BLaER1 (cell line): ENCODE measurements at regions not wholly inside any gene's neighbourhood (a gene's known extent, or its start where the extent isn't known, plus 50 kb on each side); places are given as distances from the start of the nearest gene placed in this dataset.
"Not testable (repeated sequence)": the region's sequence is repeated elsewhere in the genome, so short reads cannot be mapped to it uniquely, and the experiment has no call there.

Experiments used
- H3K27ac ChIP-seq: shearing (Covaris generic); formaldehyde crosslinking; 2 replicates; pipeline ENCODE4 v1.8.1; 2022
- H3K27me3 ChIP-seq: shearing (Covaris generic); formaldehyde crosslinking; 2 replicates; pipeline ENCODE4 v1.8.1; 2022
- H3K36me3 ChIP-seq: shearing (Covaris generic); formaldehyde crosslinking; 2 replicates; pipeline ENCODE4 v1.8.1; 2022
- H3K4me1 ChIP-seq: shearing (Covaris generic); formaldehyde crosslinking; 2 replicates; pipeline ENCODE4 v1.8.1; 2022
- H3K4me2 ChIP-seq: shearing (Covaris generic); formaldehyde crosslinking; 2 replicates; pipeline ENCODE4 v1.8.1; 2022
- H3K4me3 ChIP-seq: shearing (Covaris generic); formaldehyde crosslinking; 2 replicates; pipeline ENCODE4 v1.8.1; 2022
- H3K9ac ChIP-seq: shearing (Covaris generic); formaldehyde crosslinking; 2 replicates; pipeline ENCODE4 v1.8.1; 2022
- H3K9me3 ChIP-seq: shearing (Covaris generic); formaldehyde crosslinking; 2 replicates; pipeline ENCODE4 v1.8.1; 2022
- H4K20me1 ChIP-seq: shearing (Covaris generic); formaldehyde crosslinking; 2 replicates; pipeline ENCODE4 v1.8.1; 2022
- Cebpa-rat ChIP-seq: shearing (Covaris generic); IDR thresholded peaks from 2 replicates; pipeline ENCODE4 v1.8.1; 2022

DNA sequence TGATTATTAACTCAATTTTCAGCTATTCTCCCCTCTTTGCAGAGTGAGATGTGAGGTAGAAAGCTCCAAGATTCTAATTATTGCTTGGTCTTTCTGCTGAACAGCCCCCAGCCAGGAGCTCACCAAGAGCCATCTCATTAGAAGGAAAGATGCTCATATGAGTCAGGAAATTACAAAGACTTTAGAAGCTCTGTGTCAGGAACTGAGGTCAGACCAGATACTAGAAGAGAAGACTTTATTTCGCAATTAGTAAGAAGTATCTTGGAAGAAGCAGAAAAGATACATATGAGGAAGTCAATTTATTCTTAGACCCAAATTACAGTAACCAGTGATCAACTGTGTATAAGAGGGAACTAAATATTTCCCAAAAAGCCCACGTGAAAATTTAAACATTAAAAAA lies 626.9 kb downstream of the ZWINT start:
- Histone ChIP-seq H3K4me2 (no peak overlapping the region), H3K4me1 (no peaks in the 10 kb centered on the region), H3K9ac (no peak overlapping the region), H3K9me3 (no peaks in the 10 kb centered on the region), H3K36me3 (no peaks in the 10 kb centered on the region), H3K4me3 (no peak overlapping the region), H3K27ac (no peak overlapping the region), H4K20me1 (no peaks in the 10 kb centered on the region), H3K27me3 (no peaks in the 10 kb centered on the region)
- peak; percentile 16; the same call in 1 of the 2 replicates for TF ChIP-seq Cebpa-rat

DNA sequence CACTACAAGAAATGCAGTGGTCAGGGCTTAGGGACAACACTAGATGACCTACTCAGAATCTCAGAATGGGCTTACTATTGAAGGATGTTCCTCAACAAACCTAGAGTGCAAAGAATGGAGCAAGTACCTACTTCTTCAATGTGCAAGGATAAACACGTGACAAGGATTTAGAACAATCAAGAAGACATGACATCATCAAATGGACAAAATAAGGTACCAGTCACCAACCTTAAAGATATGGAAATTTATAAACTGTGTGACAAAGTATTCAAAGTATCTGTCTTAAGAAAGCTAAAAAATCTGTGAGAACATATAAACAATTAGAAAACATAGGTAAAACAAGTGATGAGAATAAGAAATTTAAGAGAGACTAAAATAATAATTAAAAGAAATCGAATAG lies 656.1 kb downstream of the ZWINT start:
- no peak for TF ChIP-seq Cebpa-rat
- no peaks in the 10 kb centered on the region for H3K9me3 ChIP-seq

DNA sequence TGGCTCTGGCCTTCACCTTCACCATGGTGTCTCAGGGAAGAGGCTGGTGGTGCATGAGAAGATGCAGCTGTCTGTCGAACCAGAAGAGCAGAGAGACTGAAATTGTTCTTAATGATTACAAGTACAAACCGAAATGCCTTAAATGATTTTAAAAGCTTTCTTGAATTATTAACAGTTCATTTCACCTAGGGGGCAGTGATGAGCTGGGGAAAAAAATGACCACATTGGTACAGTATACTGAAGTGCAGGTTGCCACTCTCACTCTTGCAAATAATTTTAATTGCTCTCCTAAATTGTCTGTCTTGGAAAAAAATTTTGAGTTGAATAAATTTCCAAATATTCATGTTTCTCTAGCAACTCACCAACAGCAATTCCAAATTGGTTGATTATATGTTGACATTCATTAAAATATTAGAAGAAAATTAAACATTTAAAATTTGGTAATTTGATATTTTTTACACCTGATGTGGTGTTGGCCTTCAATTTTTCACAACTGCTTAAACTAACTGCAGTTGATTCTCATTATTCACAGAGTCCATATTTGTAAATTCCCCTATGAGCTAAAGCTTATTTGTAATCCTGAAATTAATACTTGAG lies 692.6 kb downstream of the ZWINT start:
- Histone ChIP-seq H3K27me3 (no peaks in the 10 kb centered on the region), H3K9me3 (no peaks in the 10 kb centered on the region), H3K4me1 (no peaks in the 10 kb centered on the region), H3K36me3 (no peaks in the 10 kb centered on the region), H3K9ac (no peak overlapping the region), H3K27ac (no peak overlapping the region), H3K4me3 (no peak overlapping the region), H3K4me2 (no peak overlapping the region), H4K20me1 (no peaks in the 10 kb centered on the region)
- no peak for TF ChIP-seq Cebpa-rat

More for the DNA sequence above, 656.1 kb downstream of the ZWINT start:
- Histone ChIP-seq H3K4me1 (no peaks in the 10 kb centered on the region), H3K27me3 (no peaks in the 10 kb centered on the region), H4K20me1 (no peaks in the 10 kb centered on the region), H3K36me3 (no peaks in the 10 kb centered on the region), H3K27ac (no peak overlapping the region), H3K4me2 (no peak overlapping the region), H3K9ac (no peak overlapping the region), H3K4me3 (no peak overlapping the region)

DNA sequence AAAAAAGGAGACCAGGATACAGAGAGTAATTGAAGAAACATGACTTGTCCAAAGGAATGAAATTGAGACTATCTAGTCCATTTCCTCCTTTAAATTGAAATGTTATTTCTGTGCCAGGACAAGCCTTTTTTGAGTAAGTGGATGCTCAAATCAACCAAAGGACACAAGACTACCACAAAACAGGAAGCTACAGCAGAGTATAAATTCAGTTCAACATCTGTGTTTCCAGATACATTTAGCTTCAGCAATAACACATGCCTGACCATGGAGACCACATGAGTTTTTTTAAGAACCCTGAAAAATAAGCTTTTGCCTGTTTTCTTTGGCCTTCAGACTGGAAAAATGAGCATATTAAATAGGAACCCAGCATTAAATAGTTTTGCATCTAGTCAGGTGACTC lies 707.5 kb downstream of the ZWINT start:
- H3K27me3 ChIP-seq: no peaks in the 10 kb centered on the region
- no peak overlapping the region for H3K9ac ChIP-seq
- no peaks in the 10 kb centered on the region for H3K36me3 ChIP-seq
- peaks cover 29% of the 10 kb centered on the region for H3K4me1 ChIP-seq
- no peak for TF ChIP-seq Cebpa-rat
- H3K4me3 ChIP-seq: no peak overlapping the region
- H3K27ac ChIP-seq: peak overlapping the region; percentile 58
- no peaks in the 10 kb centered on the region for H4K20me1 ChIP-seq
- H3K4me2 ChIP-seq: peak overlapping the region; percentile 43
- no peaks in the 10 kb centered on the region for H3K9me3 ChIP-seq

DNA sequence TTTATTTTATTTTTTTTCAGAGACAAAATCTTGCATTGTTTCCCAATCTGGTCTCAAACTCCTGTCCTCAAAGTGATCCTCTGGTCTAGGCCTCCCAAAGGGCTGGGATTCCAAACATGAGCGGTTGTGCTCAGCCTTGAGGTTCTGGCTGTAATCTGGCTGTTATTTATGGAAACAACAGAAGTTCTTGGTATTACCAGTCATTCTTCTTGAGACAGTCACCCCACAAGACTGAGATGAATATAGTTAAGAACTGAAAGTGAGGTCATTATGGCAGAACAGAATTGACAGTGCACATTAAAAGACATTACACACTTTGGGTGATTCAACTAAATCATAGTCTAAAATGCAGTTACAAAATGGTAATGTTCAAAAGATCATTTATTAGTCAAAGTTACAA lies 719.5 kb downstream of the ZWINT start:
- H3K36me3 ChIP-seq: no peaks in the 10 kb centered on the region
- H3K27me3 ChIP-seq: no peaks in the 10 kb centered on the region
- H4K20me1 ChIP-seq: no peaks in the 10 kb centered on the region
- no peak overlapping the region for H3K4me3 ChIP-seq
- no peaks in the 10 kb centered on the region for H3K9me3 ChIP-seq
- no peak overlapping the region for H3K27ac ChIP-seq
- no peak overlapping the region for H3K9ac ChIP-seq
- peak overlapping the region; percentile 31; the same call in 1 of the 2 replicates for H3K4me2 ChIP-seq
- TF ChIP-seq Cebpa-rat: no peak
- peaks cover 16% of the 10 kb centered on the region for H3K4me1 ChIP-seq

DNA sequence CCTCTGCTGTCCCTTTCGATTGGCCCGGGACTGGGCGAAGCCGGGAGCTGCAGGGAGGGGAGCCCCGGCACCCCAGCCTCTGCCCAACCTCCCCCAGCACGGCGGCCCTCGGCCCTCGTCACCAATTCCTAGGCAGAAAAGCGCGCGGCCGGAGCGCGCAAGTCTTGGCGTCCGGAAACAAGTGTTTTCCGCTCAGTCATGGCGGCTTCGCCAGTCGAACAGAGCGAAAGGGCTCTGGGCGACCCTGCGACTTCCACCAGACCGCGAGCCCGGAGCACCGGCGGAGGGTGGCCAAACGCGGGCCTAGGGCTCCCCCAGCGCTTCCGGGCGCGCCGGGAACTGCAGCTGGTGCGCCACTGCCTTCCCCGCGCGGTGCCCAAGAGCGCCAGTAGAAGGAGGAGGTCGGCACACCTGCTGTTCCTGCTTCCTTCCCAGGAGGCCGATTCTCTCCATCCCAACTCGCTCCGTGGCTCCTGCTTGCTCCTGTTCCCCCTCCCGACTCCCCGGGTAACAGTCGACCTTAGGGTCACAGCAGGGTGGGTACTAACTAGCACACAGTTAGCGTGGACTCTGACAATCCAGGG lies 729.9 kb downstream of the ZWINT start:
- TF ChIP-seq Cebpa-rat: no peak

DNA sequence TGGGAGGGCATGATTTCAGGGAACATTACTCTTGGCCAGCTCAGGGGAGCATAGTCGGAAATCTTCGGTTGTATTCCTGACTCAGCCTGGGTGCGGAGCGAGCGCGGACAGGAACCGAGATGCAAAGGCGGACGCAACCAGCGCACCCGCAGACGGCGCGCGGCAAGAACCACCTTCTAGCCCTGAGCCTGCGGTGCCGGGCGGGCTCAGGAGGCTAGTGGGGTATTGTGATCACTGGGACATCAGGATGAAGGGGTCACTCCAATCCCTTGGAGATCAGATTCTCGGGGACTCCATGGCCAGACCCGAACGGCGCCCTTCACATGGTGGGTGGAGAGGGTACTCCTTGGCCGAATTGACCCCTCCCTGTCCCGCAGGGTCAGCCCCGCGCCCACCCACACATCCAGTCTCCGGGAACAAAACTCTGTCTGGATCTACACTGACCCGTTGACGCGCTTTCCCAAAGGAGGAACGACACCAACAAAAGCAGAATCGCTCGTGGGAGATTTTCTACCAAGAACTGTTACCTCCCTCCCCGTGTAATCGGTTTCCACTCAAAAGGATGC lies 730.5 kb downstream of the ZWINT start:
- H3K9ac ChIP-seq: no peak overlapping the region
- TF ChIP-seq Cebpa-rat: no peak
- H3K4me3 ChIP-seq: no peak overlapping the region
- H3K36me3 ChIP-seq: no peaks in the 10 kb centered on the region
- H4K20me1 ChIP-seq: no peaks in the 10 kb centered on the region
- H3K9me3 ChIP-seq: peaks cover 36% of the 10 kb centered on the region
- no peak overlapping the region for H3K27ac ChIP-seq
- no peaks in the 10 kb centered on the region for H3K4me1 ChIP-seq
- no peak overlapping the region for H3K4me2 ChIP-seq
- no peaks in the 10 kb centered on the region for H3K27me3 ChIP-seq

More for the DNA sequence above, 729.9 kb downstream of the ZWINT start:
- Histone ChIP-seq H3K4me1 (no peaks in the 10 kb centered on the region), H3K9ac (no peak overlapping the region), H3K4me2 (no peak overlapping the region), H3K4me3 (no peak overlapping the region), H4K20me1 (no peaks in the 10 kb centered on the region), H3K27me3 (no peaks in the 10 kb centered on the region), H3K27ac (no peak overlapping the region), H3K9me3 (peaks cover 36% of the 10 kb centered on the region), H3K36me3 (no peaks in the 10 kb centered on the region)

DNA sequence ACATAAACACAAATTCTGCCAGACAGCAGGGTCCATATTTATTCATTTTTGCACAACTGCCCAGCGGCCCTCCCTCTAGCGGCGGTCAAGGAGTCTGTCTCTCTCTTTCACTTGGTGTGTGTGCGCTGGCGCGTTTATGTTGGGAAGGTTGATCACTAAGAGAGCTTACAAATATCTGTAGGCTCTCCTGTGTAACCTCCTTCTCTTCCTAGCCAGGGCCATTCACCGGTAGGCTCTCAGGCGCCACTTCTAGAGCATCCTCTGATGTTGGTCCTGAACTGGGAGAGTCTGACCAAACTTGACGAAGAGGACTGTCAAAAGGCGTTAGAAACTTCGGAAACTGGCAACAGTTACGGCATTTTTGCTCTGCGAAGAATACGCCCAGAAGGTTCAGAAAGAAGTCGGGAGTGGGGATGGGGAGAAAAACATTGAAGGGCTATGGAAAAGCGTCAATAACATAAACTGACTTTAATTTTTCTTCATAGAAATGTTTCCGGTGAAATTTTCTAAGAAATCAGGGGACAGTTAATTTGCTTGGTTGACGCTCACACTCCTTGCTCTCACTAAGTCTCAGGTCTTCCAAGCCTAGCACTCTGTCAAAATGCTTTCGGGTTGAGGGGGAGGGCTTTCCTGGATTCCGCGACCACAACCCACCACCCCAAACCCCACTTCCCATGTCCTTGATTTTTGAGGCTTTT lies 731.1 kb downstream of the ZWINT start:
- Histone ChIP-seq H3K4me2 (no peak overlapping the region), H3K9ac (no peak overlapping the region), H3K27ac (no peak overlapping the region), H3K9me3 (peaks cover 36% of the 10 kb centered on the region), H4K20me1 (no peaks in the 10 kb centered on the region), H3K4me3 (no peak overlapping the region), H3K4me1 (no peaks in the 10 kb centered on the region), H3K36me3 (no peaks in the 10 kb centered on the region), H3K27me3 (no peaks in the 10 kb centered on the region)
- no peak for TF ChIP-seq Cebpa-rat

DNA sequence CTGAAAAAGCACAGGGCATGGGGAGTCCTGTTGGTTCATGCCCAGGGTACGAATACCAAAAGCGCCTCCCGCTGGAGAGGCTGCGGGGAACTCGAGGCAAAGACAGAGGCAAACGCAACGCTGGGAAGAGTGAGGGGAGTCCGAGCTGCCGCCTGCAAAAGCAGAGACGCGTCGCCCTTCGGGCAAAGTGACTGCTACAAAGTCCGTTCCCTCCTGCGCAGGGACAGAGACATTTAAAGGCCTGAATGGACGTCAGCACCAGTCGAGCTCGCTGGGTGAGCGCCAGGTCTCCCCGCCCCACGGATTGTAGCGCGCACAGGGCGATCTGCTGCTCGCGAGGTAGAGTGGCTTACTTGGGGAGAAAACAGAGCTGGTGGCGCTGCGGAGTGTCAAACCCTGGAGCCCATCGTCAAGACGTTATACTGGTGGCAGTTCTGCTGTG lies 732.8 kb downstream of the ZWINT start:
- Histone ChIP-seq H3K4me2 (no peak overlapping the region), H3K9me3 (peaks cover 36% of the 10 kb centered on the region), H3K36me3 (no peaks in the 10 kb centered on the region), H3K27me3 (no peaks in the 10 kb centered on the region), H3K27ac (no peak overlapping the region), H3K4me1 (no peaks in the 10 kb centered on the region), H4K20me1 (no peaks in the 10 kb centered on the region), H3K4me3 (no peak overlapping the region), H3K9ac (no peak overlapping the region)
- no peak for TF ChIP-seq Cebpa-rat

DNA sequence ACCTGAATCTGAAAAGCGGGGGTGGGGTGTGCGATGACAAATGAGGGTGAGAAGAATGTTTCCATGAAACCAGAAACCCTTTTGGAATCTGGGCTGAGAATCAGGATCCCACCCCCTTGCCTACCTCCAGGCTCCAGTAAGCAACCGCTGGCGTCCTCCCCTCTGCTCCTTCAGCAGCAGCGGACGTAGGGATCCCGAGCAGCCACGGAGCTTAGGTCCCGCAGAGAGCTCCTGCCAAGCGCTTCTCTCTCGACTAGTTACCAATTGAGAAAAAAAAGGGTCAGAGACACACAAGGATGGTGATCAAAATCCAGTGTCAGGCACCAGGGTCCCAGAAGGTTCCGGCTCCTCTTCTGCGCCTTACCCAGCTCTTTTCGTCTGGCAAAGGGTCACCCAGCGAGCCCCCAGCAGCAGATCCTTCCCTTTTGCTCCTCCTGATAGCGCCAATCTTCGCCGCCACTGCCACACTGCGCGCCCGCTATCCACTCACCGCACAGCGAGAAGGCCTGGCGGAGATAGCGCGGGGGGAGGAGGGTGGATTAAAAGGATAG lies 733.5 kb downstream of the ZWINT start:
- Histone ChIP-seq H4K20me1 (no peaks in the 10 kb centered on the region), H3K4me1 (no peaks in the 10 kb centered on the region), H3K9me3 (peaks cover 36% of the 10 kb centered on the region), H3K27me3 (no peaks in the 10 kb centered on the region), H3K4me2 (no peak overlapping the region), H3K4me3 (no peak overlapping the region), H3K9ac (no peak overlapping the region), H3K36me3 (no peaks in the 10 kb centered on the region), H3K27ac (no peak overlapping the region)
- no peak for TF ChIP-seq Cebpa-rat

DNA sequence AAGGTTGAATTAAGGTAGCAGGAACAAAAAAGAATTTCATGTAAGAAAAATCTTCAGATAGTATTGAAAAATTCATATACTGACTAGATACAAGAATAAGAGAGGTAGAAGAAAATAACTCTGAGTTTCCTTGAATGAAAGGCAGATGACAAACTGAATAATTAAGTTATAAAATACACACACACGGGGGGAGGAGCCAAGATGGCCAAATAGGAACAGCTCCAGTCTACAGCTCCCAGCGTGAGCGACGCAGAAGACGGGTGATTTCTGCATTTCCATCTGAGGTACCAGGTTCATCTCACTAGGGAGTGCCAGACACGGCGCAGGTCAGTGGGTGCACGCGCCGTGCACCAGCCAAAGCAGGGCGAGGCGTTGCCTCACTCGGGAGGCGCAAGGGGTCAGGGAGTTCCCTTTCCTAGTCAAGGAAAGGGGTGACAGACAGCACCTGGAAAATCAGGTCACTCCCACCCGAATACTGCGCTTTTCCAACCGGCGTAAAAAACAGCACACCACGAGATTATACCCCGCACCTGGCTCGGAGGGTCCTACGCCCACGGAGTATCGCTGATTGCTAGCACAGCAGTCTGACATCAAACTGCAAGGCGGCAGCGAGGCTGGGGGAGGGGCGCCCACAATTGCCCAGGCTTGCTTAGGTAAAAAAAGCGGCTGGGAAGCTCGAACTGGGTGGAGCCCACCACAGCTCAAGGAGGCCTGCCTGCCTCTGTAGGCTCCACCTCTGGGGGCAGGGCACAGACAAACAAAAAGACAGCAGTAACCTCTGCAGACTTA lies 759.2 kb downstream of the ZWINT start:
- H3K27ac ChIP-seq, H3K36me3 ChIP-seq, H3K4me1 ChIP-seq, H3K9me3 ChIP-seq, H4K20me1 ChIP-seq, H3K4me2 ChIP-seq, H3K9ac ChIP-seq, H3K4me3 ChIP-seq, H3K27me3 ChIP-seq: not testable (repeated sequence)
